ENCODE measurements at regions not wholly inside any gene's neighbourhood (a gene's known extent, or its start where the extent isn't known, plus 50 kb on each side); places are given as distances from the start of the nearest gene placed in this dataset.

GRCh38 chr11:129248618-129249017 lies 56.5 kb upstream of the ARHGAP32 start (continued):
- no peak for TF ChIP-seq MTERF4 (CRISPR knock-in tag; IDR thresholded peaks at IDR 0.05)
- TF ChIP-seq ZNF460 (CRISPR knock-in tag; IDR thresholded peaks at IDR 0.05; ENCODE audit: borderline replicate concordance): no peak
- TF ChIP-seq NFE2 (CRISPR knock-in tag; IDR thresholded peaks at IDR 0.05): no peak
- TF ChIP-seq ATF3 (CRISPR knock-in tag; IDR thresholded peaks at IDR 0.05): 0 out of 2 replicates have a peak, but pooled peaks have one; percentile 57
- TF ChIP-seq ZNF121 (CRISPR knock-in tag; IDR thresholded peaks at IDR 0.05): no peak
- TF ChIP-seq ZNF776 (CRISPR knock-in tag; IDR thresholded peaks at IDR 0.05): no peak
- no peak for TF ChIP-seq ZNF143 (CRISPR knock-in tag; IDR thresholded peaks at IDR 0.05)
- no peak for TF ChIP-seq PBX3 (CRISPR knock-in tag; IDR thresholded peaks at IDR 0.05; ENCODE audit: borderline replicate concordance)
- TF ChIP-seq HOXA3 (CRISPR knock-in tag; IDR thresholded peaks at IDR 0.05): no peak
- TF ChIP-seq SNAPC5 (CRISPR knock-in tag; IDR thresholded peaks at IDR 0.05; ENCODE audit: borderline replicate concordance): no peak
- TF ChIP-seq GPBP1L1 (CRISPR knock-in tag; IDR thresholded peaks at IDR 0.05): no peak
- no peak for TF ChIP-seq ZNF512B (CRISPR knock-in tag; IDR thresholded peaks at IDR 0.05; ENCODE audit: borderline replicate concordance)
- no peak; the same call in 1 of the 2 replicates for TF ChIP-seq ZNF816 (CRISPR knock-in tag; IDR thresholded peaks at IDR 0.05; ENCODE audit: borderline replicate concordance)
- TF ChIP-seq RCOR2 (CRISPR knock-in tag; IDR thresholded peaks at IDR 0.05): peak; percentile 90
- no peak for TF ChIP-seq WIZ (CRISPR knock-in tag; IDR thresholded peaks at IDR 0.05)
- peak; percentile 45; the same call in 1 of the 2 replicates for TF ChIP-seq MED1 (CRISPR knock-in tag; IDR thresholded peaks at IDR 0.05)
- TF ChIP-seq MAFG (CRISPR knock-in tag; IDR thresholded peaks at IDR 0.05): no peak
- no peak for TF ChIP-seq PRMT3 (CRISPR knock-in tag; IDR thresholded peaks at IDR 0.05; ENCODE audit: borderline replicate concordance, low read depth)
- no peak for TF ChIP-seq ZNF513 (CRISPR knock-in tag; conservative IDR thresholded peaks at IDR 0.05)
- TF ChIP-seq ZNF639 (CRISPR knock-in tag; conservative IDR thresholded peaks at IDR 0.05): no peak
- TF ChIP-seq GTF3A (CRISPR knock-in tag; conservative IDR thresholded peaks at IDR 0.05): no peak

All from HepG2 (cell line).